Stimulated activated naive CD8-positive, alpha-beta T cell treated with anti-CD3 and anti-CD28 coated beads, Interleukin-15, Interleukin-2, amounts not matched to agents 100 ng/mL and 50 ng/mL, for 24 hours (primary cell): ENCODE measurements at regions not wholly inside any gene's neighbourhood (a gene's known extent, or its start where the extent isn't known, plus 50 kb on each side); places are given as distances from the start of the nearest gene placed in this dataset.

Experiments used
- H3K27ac Mint-ChIP-seq: one replicate; pipeline ENCODE4 v1.8.0; 2021; ENCODE audit warnings: mild to moderate bottlenecking, mixed read lengths
- H3K27me3 Mint-ChIP-seq: one replicate; pipeline ENCODE4 v1.8.0; 2021; ENCODE audit warnings: mixed read lengths
- H3K36me3 Mint-ChIP-seq: one replicate; pipeline ENCODE4 v1.8.0; 2021; ENCODE audit warnings: low read depth, mixed read lengths
- H3K4me1 Mint-ChIP-seq: one replicate; pipeline ENCODE4 v1.8.0; 2021; ENCODE audit warnings: low read depth, mixed read lengths
- H3K4me3 Mint-ChIP-seq: one replicate; pipeline ENCODE4 v1.8.0; 2021; ENCODE audit warnings: mild to moderate bottlenecking, mixed read lengths
- H3K9me3 Mint-ChIP-seq: one replicate; pipeline ENCODE4 v1.8.0; 2021; ENCODE audit warnings: mixed read lengths

DNA sequence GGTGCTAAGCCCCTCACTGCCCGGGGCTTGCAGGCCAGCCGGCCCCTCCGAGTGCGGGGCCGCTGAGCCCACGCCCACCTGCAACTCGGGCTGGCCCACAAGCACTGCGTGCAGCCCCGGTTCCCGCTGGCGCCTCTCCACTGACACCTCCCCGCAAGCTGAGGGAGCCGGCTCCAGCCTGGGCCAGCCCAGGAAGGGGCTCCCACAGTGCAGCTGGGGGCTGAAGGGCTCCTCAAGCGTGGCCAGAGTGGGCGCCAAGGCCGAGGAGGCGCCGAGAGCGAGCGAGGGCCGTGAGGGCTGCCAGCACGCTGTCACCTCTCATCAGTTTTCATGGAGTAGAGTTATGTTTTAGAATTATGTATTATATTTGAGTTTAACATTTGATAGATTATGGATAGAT lies 176.5 kb upstream of the FAM78B start:
- no peaks in the 10 kb centered on the region for H3K36me3 Mint-ChIP-seq
- no peaks in the 10 kb centered on the region for H3K27me3 Mint-ChIP-seq
- H3K27ac Mint-ChIP-seq: no peak overlapping the region
- no peak overlapping the region for H3K4me3 Mint-ChIP-seq
- H3K9me3 Mint-ChIP-seq: no peaks in the 10 kb centered on the region
- no peaks in the 10 kb centered on the region for H3K4me1 Mint-ChIP-seq

DNA sequence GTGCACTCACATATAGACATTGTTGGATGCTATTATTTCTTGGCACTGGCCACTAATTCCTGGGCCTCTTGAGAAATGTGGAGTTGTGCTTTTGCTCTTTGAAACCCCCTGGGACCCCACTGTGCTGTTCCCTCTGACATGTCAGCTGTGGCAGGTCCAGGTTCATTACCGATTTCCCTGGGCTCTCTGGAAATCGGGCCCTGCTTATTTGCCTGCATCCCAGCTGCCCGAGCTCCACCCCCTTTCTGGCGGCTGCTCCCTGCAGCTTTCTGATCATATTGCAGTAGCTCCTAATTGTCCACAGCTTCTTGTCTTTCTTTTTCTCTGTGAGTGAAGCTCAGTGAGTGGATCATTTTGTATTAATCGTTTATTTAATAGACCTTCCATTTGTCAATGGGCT lies 183.7 kb upstream of the FAM78B start:
- no peaks in the 10 kb centered on the region for H3K36me3 Mint-ChIP-seq

DNA sequence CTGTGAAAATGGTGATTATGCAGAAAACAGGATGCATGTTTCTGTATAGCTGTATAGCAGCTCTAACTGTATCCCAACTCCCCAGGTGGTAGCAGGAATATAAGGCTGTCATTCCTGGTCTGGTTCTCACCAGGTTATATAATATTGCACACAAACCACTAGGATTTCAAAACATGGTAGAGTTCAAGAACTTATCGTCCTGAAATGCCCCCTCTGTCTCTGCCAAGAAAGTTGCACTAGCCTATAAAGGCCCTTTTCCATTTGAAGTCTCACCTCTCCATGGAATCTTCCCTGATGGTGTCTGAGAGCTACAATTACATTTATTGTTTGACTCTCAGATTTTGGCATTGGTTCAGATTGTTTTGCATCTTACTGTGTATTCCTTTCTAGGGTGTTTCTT lies 184.9 kb upstream of the FAM78B start:
- H3K4me3 Mint-ChIP-seq: no peak overlapping the region
- H3K27me3 Mint-ChIP-seq: no peaks in the 10 kb centered on the region
- no peaks in the 10 kb centered on the region for H3K9me3 Mint-ChIP-seq
- H3K36me3 Mint-ChIP-seq: no peaks in the 10 kb centered on the region
- H3K4me1 Mint-ChIP-seq: no peaks in the 10 kb centered on the region
- H3K27ac Mint-ChIP-seq: no peak overlapping the region

More for the DNA sequence above, 183.7 kb upstream of the FAM78B start:
- Mint-ChIP-seq H3K9me3 (no peaks in the 10 kb centered on the region), H3K27ac (no peak overlapping the region), H3K27me3 (no peaks in the 10 kb centered on the region), H3K4me3 (no peak overlapping the region), H3K4me1 (no peaks in the 10 kb centered on the region)

DNA sequence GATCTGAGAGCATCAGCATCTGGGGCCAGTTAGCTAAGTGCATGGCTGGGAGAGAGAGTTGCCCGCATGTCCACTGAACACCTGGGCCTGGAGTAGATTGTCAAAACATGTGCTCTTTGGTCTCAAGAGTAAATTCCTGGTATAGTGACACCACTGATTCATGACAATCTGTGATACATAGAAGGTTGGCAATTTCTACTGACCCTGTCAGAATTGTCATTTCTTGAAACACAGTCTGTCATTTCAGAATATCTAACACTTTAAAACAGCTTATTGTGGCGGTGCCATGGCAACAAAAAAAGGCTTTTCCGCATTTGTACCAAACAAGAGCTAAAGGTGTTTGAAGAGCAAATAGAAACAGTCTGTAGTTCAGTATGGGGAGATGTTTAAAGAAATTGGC lies 186.4 kb upstream of the FAM78B start:
- Mint-ChIP-seq H3K9me3 (no peaks in the 10 kb centered on the region), H3K4me1 (no peaks in the 10 kb centered on the region), H3K27ac (no peak overlapping the region), H3K36me3 (no peaks in the 10 kb centered on the region), H3K27me3 (no peaks in the 10 kb centered on the region), H3K4me3 (no peak overlapping the region)

DNA sequence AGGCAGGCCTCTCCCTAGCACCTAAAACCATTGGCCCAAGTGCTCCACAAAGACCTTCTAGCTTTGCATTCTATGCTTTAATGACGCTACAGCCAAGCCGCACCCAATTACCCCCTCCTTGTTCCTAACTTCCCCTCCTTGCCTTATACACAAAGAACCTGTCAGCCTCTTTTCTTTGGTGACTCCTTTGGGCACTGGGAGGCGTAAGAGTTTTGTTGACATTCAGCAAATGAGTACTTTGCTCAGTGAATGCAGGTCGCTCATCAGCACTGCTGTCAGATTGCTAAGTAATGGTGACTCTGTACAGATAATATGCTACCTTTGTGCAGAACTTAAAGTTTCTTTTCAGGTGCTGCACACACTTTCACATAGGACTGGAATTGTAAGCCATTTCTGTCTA lies 187.6 kb upstream of the FAM78B start:
- Mint-ChIP-seq H3K27ac (no peak overlapping the region), H3K27me3 (no peaks in the 10 kb centered on the region), H3K36me3 (no peaks in the 10 kb centered on the region), H3K9me3 (no peaks in the 10 kb centered on the region), H3K4me1 (no peaks in the 10 kb centered on the region), H3K4me3 (no peak overlapping the region)

DNA sequence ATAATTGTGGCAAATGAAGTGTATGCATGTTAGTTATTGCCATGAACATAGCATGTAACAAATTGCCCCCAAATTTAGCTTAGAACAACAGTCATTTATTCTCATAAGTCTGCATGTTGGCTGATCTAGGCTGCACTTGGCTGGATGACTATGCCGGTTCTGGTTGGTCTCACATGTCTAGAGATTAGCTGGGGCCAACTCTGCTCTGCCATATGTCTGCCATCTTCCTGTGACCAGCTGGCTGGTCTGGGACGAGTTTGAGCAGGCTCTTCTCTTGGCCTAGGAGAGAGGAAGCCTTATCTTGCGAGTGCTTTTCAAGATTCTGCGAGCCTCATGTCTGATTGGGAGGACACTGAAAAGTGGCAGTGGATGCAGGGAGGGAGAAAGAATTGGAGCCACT lies 198.3 kb upstream of the FAM78B start:
- no peaks in the 10 kb centered on the region for H3K9me3 Mint-ChIP-seq
- H3K36me3 Mint-ChIP-seq: no peaks in the 10 kb centered on the region
- no peaks in the 10 kb centered on the region for H3K4me1 Mint-ChIP-seq
- no peak overlapping the region for H3K4me3 Mint-ChIP-seq
- H3K27me3 Mint-ChIP-seq: peaks cover 6% of the 10 kb centered on the region
- H3K27ac Mint-ChIP-seq: no peak overlapping the region

DNA sequence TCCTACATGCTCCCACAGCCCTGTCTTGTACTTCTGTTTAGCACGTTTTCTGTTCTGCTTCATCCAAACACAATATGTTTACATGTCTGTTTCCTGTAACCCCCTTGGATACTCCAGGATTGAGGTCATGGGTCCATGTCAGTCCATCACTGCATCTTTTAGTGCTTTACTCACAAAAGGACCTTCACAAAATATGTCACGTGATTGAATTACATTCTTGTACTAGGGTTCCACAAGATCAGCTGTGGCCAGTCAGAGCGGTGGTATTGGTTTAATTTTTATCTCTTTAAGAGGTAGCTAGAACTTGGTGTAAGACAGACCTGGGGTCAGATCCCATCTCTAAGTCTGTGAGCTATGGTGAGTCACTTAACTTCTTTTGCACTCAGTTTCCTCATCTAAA lies 201.2 kb upstream of the FAM78B start:
- no peaks in the 10 kb centered on the region for H3K9me3 Mint-ChIP-seq
- H3K4me1 Mint-ChIP-seq: no peaks in the 10 kb centered on the region
- no peak overlapping the region for H3K27ac Mint-ChIP-seq
- H3K4me3 Mint-ChIP-seq: no peak overlapping the region
- peaks cover 4% of the 10 kb centered on the region for H3K27me3 Mint-ChIP-seq
- no peaks in the 10 kb centered on the region for H3K36me3 Mint-ChIP-seq

DNA sequence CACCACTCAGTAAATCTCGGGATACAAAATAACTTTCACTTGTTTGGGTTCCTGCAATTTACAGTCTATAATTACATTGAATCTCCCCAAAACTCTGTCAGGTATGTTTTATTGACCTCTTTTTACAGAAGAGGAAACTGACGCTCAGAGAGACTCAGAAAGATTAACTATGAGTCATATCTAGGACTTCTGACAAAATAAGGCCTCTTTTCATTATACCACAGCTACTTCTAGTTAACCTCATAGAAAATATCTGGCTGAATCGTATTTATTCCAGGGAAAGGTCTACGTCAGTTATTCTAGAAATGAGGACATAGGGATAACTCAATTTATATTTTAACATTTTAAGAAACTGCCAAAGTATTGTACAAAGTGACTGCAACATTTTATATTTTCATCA lies 211.1 kb upstream of the FAM78B start:
- H3K27me3 Mint-ChIP-seq: peaks cover 16% of the 10 kb centered on the region
- H3K27ac Mint-ChIP-seq: no peak overlapping the region
- H3K4me1 Mint-ChIP-seq: no peaks in the 10 kb centered on the region

DNA sequence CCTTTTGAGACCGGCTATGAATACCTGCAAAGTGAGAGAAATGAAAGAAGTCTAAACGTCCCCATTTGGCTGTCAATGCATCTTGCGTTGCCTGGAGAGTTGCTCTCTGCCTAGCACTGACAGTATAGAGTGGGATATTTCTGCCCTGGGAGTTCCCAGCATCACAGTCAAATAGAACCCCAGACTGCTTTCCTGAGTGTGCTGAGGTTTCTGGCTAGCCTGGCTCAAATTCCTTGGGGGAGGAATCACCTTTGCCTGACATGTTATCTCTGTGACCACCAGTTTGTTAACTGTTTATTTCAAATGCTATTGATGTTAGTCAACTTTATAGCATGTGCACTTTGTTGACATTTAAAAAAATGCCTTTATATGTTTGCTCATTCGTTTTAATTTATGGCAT lies 212.0 kb upstream of the FAM78B start:
- H3K9me3 Mint-ChIP-seq: no peaks in the 10 kb centered on the region
- no peaks in the 10 kb centered on the region for H3K4me1 Mint-ChIP-seq
- H3K36me3 Mint-ChIP-seq: no peaks in the 10 kb centered on the region
- no peak overlapping the region for H3K4me3 Mint-ChIP-seq
- peaks cover 21% of the 10 kb centered on the region for H3K27me3 Mint-ChIP-seq
- no peak overlapping the region for H3K27ac Mint-ChIP-seq

More for the DNA sequence above, 211.1 kb upstream of the FAM78B start:
- Mint-ChIP-seq H3K36me3 (no peaks in the 10 kb centered on the region), H3K9me3 (no peaks in the 10 kb centered on the region), H3K4me3 (no peak overlapping the region)

DNA sequence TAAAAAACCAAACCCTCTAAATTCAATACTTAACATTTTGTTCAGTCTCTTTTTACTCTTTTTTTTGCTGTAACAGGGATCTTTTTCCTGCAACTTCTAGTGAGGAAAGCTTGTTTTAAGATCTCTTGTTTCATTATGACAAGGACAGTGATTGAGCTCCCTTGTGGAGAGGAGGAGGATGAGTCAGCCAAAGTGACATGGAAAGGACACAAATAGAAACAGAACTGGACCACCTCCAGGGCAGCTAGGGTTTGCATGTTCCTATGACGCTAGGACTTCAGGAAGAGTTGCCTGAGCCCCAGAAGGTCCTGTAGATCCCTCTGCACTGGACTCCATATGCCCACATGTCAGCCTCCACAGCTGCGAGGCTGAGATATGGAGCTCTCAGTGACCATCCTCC lies 212.6 kb upstream of the FAM78B start:
- Mint-ChIP-seq H3K27ac (no peak overlapping the region), H3K27me3 (peaks cover 17% of the 10 kb centered on the region), H3K36me3 (no peaks in the 10 kb centered on the region)

DNA sequence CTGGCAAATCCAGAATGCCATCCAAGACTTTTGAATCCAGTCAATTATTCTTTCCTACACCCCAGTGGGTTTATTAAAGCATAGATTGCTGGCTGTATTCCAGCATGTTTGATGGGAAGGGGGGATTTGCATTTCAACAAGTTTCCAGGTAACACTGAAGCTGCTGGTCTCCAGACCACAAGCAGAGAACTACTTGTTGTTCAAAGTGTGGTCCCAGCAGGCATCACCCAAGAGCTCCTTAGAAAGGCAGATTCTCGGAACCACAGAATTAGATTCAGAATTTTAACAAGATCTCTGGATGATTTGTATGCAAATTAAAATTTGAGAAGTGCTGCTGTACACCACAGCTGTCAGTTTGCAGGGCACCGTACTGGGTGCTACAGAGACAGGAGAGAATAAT lies 216.3 kb upstream of the FAM78B start:
- Mint-ChIP-seq H3K4me3 (no peak overlapping the region), H3K27me3 (peaks cover 8% of the 10 kb centered on the region), H3K27ac (no peak overlapping the region), H3K36me3 (no peaks in the 10 kb centered on the region), H3K9me3 (no peaks in the 10 kb centered on the region), H3K4me1 (no peaks in the 10 kb centered on the region)

More for the DNA sequence above, 212.6 kb upstream of the FAM78B start:
- Mint-ChIP-seq H3K4me3 (no peak overlapping the region), H3K4me1 (no peaks in the 10 kb centered on the region), H3K9me3 (no peaks in the 10 kb centered on the region)

DNA sequence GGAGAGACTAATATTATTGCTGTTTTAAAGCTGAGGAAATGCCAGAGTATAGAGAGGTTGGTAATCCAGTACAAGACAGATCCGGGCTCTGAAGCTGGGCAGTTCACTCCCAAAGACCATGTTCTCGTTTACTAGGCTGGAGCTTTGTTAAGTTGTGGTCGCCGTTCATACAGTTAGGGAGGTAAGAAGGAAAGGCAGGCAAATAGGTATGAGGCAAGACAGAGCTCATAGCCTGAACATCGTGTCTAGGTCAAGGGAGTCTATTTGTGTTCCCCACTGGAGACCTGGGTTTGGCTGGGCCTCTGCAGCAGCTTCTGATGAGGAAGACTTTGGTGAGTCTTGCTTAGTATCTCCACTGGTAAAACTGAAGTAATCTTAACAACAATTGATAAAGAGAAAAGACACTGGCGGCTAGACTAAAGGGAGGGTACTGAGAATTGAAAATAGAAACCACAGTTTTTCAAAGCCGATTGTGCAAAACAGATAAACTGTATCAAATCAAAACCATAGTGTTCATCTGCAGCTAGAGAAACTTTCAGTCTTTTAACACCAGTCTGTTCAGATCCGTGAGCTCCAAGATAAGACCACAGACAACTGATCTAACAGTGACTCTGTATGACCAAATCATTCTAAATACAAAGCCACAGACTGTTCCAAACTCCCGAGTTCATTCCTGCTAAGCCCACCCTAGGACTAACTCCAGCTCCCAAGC lies 217.0 kb upstream of the FAM78B start:
- no peak overlapping the region for H3K4me3 Mint-ChIP-seq
- peaks cover 8% of the 10 kb centered on the region for H3K27me3 Mint-ChIP-seq
- no peaks in the 10 kb centered on the region for H3K9me3 Mint-ChIP-seq
- no peak overlapping the region for H3K27ac Mint-ChIP-seq
- H3K4me1 Mint-ChIP-seq: no peaks in the 10 kb centered on the region
- H3K36me3 Mint-ChIP-seq: no peaks in the 10 kb centered on the region

DNA sequence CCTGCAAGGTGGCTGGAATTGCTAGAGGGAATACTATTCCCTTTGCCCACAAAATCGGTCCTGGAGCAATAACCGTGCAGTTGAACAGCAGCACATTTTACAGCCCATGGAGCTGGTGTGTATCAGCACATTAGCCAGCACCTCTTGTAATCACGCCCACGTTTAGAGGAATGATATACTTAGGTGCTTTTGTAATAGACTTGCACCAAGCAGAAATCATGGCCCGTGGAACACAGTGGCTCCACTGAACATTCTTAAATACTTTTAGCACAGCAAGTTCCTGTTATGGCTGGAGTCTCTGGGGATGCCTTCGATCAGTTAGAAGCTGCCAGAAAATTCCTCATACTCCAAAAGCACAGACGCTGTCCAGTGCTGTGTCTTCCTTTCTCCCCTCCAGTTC lies 218.1 kb upstream of the FAM78B start:
- H3K36me3 Mint-ChIP-seq: no peaks in the 10 kb centered on the region
- H3K4me3 Mint-ChIP-seq: no peak overlapping the region
- no peak overlapping the region for H3K27ac Mint-ChIP-seq
- no peaks in the 10 kb centered on the region for H3K4me1 Mint-ChIP-seq
- no peaks in the 10 kb centered on the region for H3K9me3 Mint-ChIP-seq
- H3K27me3 Mint-ChIP-seq: peaks cover 8% of the 10 kb centered on the region

DNA sequence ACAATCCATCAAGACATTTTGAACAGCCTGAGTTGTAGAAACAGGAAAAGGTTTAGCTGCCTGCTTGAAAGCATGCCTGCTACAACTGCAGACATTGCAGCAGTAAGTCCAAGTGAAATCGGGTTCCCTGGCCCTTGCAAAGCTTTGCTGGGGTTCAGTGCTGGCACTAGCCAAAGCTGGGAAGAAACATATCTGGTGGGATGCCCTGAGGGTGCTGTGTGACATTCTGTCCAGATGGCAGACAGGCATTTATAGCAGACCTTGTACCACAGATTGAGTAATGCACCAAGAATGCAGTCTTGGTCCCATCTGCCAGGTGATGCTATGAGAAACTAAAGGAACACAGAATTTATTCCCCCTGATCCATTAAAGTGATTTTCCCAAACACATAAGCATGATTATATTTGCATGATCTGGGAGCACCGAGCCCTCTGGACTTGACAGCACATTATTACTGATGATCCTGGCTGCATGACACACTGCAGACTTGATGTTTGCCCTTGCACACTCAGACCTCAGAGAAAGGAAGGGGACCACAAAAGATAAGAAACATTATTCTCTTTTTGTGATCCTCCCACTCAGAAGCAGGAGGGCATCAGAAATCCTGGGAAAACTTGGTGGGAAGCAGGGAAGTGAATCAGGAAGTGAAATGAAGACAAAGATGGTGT lies 223.7 kb upstream of the FAM78B start:
- no peaks in the 10 kb centered on the region for H3K9me3 Mint-ChIP-seq
- no peaks in the 10 kb centered on the region for H3K4me1 Mint-ChIP-seq
- no peak overlapping the region for H3K4me3 Mint-ChIP-seq
- peaks cover 3% of the 10 kb centered on the region for H3K27me3 Mint-ChIP-seq
- peak overlapping the region; percentile 80 for H3K27ac Mint-ChIP-seq
- no peaks in the 10 kb centered on the region for H3K36me3 Mint-ChIP-seq

DNA sequence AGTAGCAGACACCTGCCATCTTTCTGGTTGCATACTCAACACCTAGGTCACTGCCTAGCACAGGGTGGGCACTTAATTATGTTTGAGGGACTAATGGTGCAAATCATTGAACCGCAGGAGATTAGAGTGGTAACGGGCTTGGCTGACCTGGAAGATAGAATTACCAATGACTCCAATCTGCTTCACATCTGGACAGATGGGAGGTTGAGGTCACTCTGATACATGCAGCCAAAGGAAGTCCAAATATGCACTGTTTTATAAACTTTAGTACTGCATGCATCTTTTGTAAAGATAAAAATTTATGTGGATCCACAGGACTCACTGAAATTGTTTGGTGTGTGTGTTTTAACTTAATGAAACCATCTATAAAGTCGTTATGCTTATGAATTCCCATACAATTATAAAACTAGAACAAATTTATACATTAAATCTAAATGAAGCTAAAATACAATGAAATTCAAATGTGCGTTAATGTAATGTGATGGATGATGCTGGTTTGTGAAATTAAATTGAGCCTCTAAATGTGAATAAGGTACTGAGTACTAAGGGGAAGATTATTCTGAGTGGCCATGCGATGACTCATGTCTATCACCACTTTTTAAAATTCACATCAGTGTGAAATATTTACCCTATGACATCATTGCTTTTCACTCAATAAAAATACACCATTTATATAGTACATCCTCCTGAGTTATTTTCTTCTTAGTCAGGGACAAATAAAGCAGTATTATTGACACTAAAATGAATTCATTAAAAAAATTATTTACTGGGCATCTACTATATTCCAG lies 224.7 kb upstream of the FAM78B start:
- Mint-ChIP-seq H3K4me3 (no peak overlapping the region), H3K4me1 (no peaks in the 10 kb centered on the region)

More for the DNA sequence above, 224.7 kb upstream of the FAM78B start:
- Mint-ChIP-seq H3K9me3 (no peaks in the 10 kb centered on the region), H3K27ac (no peak overlapping the region), H3K36me3 (no peaks in the 10 kb centered on the region), H3K27me3 (peaks cover 3% of the 10 kb centered on the region)
